ENCODE measurements at regions not wholly inside any gene's neighbourhood (a gene's known extent, or its start where the extent isn't known, plus 50 kb on each side); places are given as distances from the start of the nearest gene placed in this dataset.

DNA sequence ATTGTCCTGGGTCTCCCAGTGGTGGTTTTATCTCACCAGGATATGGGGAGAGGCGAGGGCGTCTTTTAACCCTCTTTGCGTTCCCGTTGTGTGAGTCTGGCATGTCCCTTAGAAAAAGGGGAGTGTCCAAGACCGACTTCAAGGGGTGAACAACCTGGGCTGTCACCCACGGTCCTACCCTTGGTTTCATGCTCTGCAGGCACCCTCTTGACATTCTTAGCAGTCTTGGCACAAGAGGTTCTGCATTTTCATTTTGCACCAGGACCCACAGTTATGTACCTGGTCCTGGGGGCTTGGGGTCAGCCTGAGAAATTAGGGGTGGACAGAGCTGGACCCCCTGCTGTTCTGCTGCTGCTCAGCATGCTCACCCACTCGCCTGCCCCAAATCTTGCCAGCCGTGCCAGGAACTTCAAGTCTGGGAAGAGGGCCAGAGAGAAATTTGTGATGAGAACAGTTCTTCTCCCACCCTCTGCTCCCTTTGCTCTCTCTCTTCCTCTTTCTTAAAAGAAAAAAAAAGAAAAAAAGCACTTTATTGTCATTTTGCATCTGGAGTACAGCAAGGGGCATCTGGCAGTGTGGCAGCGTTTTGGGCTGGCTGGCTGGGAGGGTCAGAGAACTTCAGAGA, 471.2 kb downstream of the MIAT start:
- DNase-seq, result no peak

DNA sequence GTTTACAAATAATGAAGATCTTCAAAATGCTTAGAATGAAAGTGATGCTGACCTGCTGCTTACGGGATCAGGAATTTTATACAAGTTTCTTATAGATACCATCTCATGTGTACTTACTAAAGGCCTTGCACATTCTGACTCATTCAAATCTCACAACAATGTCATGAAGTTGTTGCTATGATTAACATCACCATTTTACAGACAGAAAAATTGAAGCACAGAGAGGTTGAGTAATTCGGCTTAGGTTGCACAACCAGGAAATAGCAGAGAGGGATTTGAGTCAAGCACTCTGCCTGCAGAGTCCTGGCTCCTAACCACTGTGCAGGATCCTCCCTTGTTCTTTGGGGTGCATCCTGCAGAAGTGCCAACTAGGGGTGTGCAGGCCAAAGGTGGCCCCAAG, 471.9 kb downstream of the MIAT start:
- DNase-seq, result no peak

GRCh38 chr22:27130906-27131305, 473.5 kb downstream of the MIAT start:
- no peak for DNase-seq

GRCh38 chr22:27131346-27131745, 474.0 kb downstream of the MIAT start:
- no peak for DNase-seq

DNA sequence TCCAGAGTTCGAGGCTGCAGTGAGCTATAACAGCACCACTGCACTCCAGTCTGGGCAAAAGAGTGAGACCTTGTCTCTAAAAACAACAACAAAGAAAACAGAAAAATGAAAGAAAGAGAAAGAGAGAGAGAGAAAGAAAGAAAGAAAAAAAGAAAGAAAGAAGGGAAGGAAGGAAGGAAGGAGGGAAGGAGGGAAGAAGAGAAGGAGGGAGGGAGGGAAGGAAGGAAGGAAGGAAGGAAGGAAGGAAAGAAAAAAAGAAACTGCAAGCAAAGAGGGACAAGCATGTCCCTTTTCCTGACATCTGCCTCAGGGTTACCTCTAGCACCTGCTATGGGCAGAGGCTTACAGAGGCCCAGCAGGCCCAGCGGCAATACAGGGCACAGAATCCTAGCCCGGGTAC, 475.0 kb downstream of the MIAT start:
- DNase-seq, result no peak

DNA sequence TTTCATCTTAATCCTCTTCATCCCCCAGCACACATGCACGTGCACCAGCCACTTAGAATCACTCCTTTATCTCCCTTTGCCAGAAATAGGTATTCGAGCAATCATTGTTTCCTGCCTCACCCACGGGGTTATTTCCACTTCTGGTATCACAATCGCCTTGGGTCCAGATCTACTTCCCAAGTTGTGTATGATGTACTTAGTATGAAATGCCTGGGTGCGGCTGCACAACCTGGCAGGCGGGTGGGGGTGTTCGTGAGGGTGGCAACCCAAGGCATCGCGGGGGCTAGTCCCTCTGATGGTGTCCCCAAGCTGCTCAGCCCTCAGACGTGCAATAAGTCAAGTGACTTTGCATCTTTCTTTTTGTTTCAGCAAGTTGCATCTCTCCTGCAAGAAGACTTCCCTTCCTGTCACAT, 475.6 kb downstream of the MIAT start:
- DNase-seq, result no peak

DNA sequence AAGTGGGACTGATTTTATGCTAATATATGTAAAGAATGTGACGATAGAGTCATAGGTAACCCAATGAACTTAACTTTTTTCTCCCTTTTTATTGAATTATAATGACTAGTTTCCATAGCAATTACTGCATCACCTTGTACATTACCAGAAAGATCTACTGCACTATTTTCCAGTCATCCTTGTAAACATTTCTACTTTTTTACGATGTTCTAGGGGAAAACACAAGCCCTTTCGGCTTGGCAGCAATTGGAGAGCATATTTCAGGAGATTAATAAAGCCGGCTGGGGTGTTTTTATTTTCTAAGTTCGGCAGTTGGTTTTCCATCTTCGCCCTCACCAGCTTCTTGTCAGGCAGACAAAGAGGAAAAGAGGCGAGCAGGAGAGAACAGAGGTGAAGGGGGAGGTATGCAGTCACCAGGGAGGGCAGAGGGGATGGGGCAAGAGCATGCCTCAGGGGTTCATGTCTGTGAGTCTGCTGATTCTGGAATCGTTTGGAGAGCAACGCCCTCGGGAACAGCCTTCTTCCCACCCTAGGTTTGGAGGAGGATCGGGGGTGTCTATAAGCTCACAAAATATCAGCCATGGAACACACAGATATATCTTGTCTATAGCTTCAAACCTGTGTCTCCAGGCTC, 476.4 kb downstream of the MIAT start:
- no peak for DNase-seq

DNA sequence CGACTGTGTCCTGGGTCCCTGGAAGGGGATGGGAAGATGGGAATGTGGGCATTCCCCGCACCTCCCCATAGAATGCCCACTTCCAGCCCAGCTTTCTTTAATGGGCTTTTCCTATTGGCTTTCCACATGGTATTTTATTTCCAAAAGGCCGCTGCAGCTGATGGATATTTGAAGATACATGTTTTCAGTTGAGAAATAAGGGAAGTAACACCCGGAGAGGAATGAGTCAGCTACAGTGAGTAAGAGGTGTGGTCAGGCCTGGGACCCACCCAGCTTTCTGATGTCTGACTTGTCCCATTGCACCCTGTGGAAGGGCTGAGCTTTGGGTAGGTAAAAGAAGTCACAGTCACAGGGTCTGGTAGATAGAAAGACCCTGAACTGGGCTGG, 476.9 kb downstream of the MIAT start:
- DNase-seq, result no peak

- no peak for DNase-seq
Measured at GRCh38 chr22:27135031-27135981, 477.9 kb downstream of the MIAT start.

GRCh38 chr22:27136596-27136995, 479.2 kb downstream of the MIAT start:
- DNase-seq, result no peak

- no peak for DNase-seq
Measured at GRCh38 chr22:27137871-27138337, 480.5 kb downstream of the MIAT start.

DNA sequence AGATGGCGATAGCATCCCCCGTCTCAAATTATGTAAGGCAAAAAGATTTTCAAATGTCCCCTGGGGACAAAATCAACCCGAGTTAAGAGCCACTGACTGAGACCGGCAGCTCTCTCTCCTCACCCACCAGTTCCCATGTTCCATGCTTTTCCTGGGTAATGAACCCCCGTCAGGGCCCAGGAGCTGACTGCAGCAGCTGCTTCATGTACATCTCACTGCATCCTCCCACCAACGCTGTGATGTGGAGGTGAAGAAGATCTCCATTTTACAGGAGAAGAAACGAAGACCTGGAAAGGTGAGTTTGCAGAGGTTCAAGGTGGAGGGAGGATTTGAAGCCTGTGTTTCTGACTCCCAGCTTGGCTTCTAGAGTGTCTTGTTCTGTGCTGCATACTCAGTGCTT, 481.1 kb downstream of the MIAT start:
- no peak for DNase-seq

GRCh38 chr22:27139935-27140511, 482.6 kb downstream of the MIAT start:
- no peak for DNase-seq

- DNase-seq, result no peak
Measured at GRCh38 chr22:27142286-27142685, 484.9 kb downstream of the MIAT start.

DNA sequence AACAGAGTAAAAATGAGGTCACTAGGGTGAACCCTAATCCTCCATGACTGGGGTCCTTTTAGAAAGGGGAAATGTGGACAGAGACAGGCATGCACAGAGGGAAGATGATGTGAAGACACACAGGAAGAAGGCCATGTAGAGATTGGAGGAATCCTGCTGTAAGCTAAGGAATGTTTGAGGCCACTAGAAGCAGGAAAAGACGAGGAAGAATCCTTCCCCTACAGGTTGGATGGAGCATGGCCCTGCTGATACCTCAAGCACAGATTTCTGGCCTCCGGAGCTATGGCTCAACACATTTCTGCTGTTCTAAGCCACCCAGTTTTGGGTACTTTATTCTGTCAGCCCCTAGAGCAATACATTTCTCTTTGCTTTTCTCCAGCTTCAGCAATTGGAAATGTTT, 486.9 kb downstream of the MIAT start:
- DNase-seq, result no peak

- DNase-seq, result no peak
Measured at GRCh38 chr22:27146866-27147633, 489.7 kb downstream of the MIAT start.

- no peak for DNase-seq
Measured at GRCh38 chr22:27148055-27148454, 490.7 kb downstream of the MIAT start.

DNA sequence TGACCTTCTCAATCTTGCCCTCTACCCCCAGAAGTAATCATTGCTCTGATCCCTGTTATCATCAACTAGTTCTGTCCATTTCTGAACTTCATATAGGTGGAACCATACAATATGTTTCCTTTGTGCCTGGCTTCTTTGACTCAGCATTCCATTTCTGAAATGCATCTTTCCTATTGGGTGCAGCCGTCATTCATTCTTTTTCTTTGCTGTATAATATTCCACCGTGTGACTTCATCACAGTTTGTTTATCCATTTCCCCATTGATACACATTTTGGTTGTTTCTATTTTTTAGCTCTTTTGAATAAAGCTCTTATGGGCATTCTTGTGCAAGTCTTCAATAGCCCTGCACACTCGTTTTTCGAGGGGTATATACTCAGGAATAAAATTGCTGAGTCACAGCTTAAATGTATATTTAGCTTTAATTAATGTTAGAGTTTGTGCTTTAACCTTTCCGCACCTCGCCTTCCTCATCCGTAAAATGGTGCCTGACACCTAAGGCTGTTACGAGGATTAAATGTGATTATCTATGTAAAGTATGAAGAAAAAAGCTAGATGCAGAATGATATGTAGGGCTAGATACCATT, 491.6 kb downstream of the MIAT start:
- DNase-seq, result no peak

DNA sequence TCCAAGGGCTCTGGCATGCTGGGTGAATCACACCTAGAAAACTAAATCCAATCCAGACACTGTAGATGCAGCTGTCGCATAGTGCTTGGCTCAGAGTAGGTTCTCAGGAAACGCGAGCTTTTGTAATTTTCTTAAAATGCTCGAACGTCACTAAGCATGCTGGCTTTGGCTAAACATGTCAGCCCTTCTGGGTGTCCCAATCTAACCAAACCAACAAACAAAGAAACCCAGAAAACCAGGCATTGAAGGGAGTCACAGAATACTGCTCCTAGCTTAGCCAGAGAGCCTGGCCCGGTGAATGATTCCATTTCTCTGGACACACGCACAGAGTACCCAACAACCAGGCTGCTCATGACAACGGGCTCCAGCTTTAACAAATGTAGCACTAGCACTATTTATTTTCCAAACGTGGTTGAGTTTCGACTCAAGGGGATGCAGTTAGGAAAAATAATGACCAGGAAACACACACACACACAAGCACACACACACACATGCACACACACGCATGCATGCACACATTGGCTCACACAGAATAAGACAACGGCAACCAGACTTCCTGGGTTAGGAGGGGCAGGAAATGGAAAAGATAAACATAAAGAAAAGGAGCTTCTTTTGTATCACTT, 492.6 kb downstream of the MIAT start:
- DNase-seq, result no peak

DNA sequence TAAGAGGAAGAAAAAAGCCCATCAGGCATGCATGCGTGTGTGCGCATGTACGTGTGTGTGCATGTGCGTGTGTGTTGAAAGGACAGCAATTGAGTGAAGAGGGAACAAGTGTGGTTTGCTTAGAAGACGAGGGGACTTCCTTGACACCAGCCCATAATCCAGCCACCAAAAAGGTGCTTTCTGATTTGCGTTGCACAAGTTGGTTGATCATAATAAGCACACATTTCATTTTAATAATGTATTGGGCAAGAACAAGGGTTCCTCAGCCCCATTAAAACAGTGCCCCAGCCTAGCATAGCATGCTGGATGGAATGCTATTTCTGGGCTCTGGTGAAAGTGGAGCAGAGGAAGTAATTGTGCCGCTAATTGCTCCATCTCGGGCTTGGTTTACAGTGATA, 493.2 kb downstream of the MIAT start:
- DNase-seq, result no peak

DNA sequence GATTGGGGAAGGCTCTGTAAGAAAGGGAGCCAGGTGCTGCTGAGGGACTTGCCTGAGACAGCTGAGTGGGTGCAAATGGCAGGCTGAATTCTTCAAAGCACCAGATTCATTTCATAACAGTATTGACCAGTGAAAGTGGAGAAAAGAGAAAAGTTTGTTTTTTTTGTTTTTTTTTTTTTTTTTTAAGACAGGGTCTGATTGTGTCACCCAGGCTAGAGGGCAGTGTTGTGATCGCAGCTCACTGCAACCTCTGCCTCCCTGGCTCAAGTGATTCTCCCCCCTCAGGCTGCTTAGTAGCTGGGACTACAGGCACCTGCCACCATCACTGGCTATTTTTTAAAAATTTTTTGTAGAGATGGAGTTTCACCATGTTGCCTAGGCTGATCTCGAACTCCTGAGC, 494.0 kb downstream of the MIAT start:
- DNase-seq, result no peak

DNA sequence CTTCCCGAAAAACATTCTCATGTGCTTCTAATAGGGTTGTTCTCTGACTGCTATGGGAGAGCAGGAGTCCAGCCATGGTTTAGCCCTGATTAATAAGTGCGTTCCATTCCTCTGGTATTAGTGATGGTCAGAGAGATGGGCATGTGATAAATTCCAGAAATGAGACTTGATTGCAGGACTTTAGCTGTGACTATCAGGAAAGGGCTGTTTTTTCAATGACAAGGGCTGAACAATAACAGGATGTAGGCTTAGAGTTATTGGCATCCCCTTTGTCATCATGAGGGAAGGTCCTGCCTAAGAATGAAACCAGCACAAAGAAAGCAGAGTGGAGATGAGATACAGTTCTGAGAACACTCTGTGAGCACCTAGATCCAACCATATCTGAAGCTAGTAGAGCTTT, 494.6 kb downstream of the MIAT start:
- DNase-seq, result no peak

All from SHP77 (cell line).